ENCODE measurements at regions not wholly inside any gene's neighbourhood (a gene's known extent, or its start where the extent isn't known, plus 50 kb on each side); places are given as distances from the start of the nearest gene placed in this dataset.

GRCh38 chr10:111934931-111935330 is 248.6 kb downstream of the GPAM start:
- no peak for DNase-seq (ENCODE audit: low spot score)
- H3K4me3 Mint-ChIP-seq (ENCODE audit: low read depth) = no peak overlapping the region
- H3K9me3 Mint-ChIP-seq = no peaks in the 10 kb centered on the region

GRCh38 chr10:111936143-111936542 is 247.4 kb downstream of the GPAM start:
- intact Hi-C loops (cut with micrococcal nuclease) = no loop called here
- H3K9me3 Mint-ChIP-seq = no peaks in the 10 kb centered on the region
- no peak for DNase-seq (ENCODE audit: low spot score)
- no peaks in the 10 kb centered on the region for H3K36me3 Mint-ChIP-seq (ENCODE audit: low read depth)
- H3K4me3 Mint-ChIP-seq (ENCODE audit: low read depth) = no peak overlapping the region
- H3K4me1 Mint-ChIP-seq (ENCODE audit: low read depth) = no peaks in the 10 kb centered on the region
- no peak overlapping the region for H3K27ac Mint-ChIP-seq
- H3K27me3 Mint-ChIP-seq (ENCODE audit: low read depth) = no peaks in the 10 kb centered on the region

More at GRCh38 chr10:111934931-111935330, 248.6 kb downstream of the GPAM start:
- Mint-ChIP-seq H3K4me1 (ENCODE audit: low read depth) (no peaks in the 10 kb centered on the region), H3K27me3 (ENCODE audit: low read depth) (no peaks in the 10 kb centered on the region), H3K27ac (no peak overlapping the region), H3K36me3 (ENCODE audit: low read depth) (no peaks in the 10 kb centered on the region)
- intact Hi-C loops (cut with micrococcal nuclease) = no loop called here

GRCh38 chr10:111944331-111944730 is 239.2 kb downstream of the GPAM start:
- no peaks in the 10 kb centered on the region for H3K4me1 Mint-ChIP-seq (ENCODE audit: low read depth)
- no peak overlapping the region for H3K4me3 Mint-ChIP-seq (ENCODE audit: low read depth)
- DNase-seq (ENCODE audit: low spot score) = no peak
- intact Hi-C loops (cut with micrococcal nuclease) = no loop called here
- H3K27me3 Mint-ChIP-seq (ENCODE audit: low read depth) = no peaks in the 10 kb centered on the region
- H3K36me3 Mint-ChIP-seq (ENCODE audit: low read depth) = no peaks in the 10 kb centered on the region
- no peaks in the 10 kb centered on the region for H3K9me3 Mint-ChIP-seq
- H3K27ac Mint-ChIP-seq = no peak overlapping the region

GRCh38 chr10:111953949-111954348 is 229.6 kb downstream of the GPAM start:
- Mint-ChIP-seq H3K27me3 (ENCODE audit: low read depth) (no peaks in the 10 kb centered on the region), H3K36me3 (ENCODE audit: low read depth) (no peaks in the 10 kb centered on the region), H3K9me3 (peaks cover 13% of the 10 kb centered on the region), H3K27ac (no peak overlapping the region), H3K4me3 (ENCODE audit: low read depth) (no peak overlapping the region), H3K4me1 (ENCODE audit: low read depth) (no peaks in the 10 kb centered on the region)
- intact Hi-C loops (cut with micrococcal nuclease) = no loop called here
- DNase-seq (ENCODE audit: low spot score) = no peak

- Mint-ChIP-seq H3K4me1 (ENCODE audit: low read depth) (no peaks in the 10 kb centered on the region), H3K27me3 (ENCODE audit: low read depth) (no peaks in the 10 kb centered on the region), H3K27ac (no peak overlapping the region), H3K9me3 (peaks cover 13% of the 10 kb centered on the region), H3K4me3 (ENCODE audit: low read depth) (no peak overlapping the region), H3K36me3 (ENCODE audit: low read depth) (no peaks in the 10 kb centered on the region)
- DNase-seq (ENCODE audit: low spot score) = no peak
- intact Hi-C loops (cut with micrococcal nuclease) = no loop called here
Measured at GRCh38 chr10:111954386-111954785, 229.2 kb downstream of the GPAM start.

- Mint-ChIP-seq H3K27ac (no peak overlapping the region), H3K9me3 (peaks cover 13% of the 10 kb centered on the region), H3K4me1 (ENCODE audit: low read depth) (no peaks in the 10 kb centered on the region), H3K27me3 (ENCODE audit: low read depth) (no peaks in the 10 kb centered on the region), H3K4me3 (ENCODE audit: low read depth) (no peak overlapping the region), H3K36me3 (ENCODE audit: low read depth) (no peaks in the 10 kb centered on the region)
- no peak for DNase-seq (ENCODE audit: low spot score)
- intact Hi-C loops (cut with micrococcal nuclease) = no loop called here
Measured at GRCh38 chr10:111956841-111957240, 226.7 kb downstream of the GPAM start.

- H3K4me3 Mint-ChIP-seq (ENCODE audit: low read depth) = no peak overlapping the region
- DNase-seq (ENCODE audit: low spot score) = no peak
- H3K27ac Mint-ChIP-seq = no peak overlapping the region
- no peaks in the 10 kb centered on the region for H3K9me3 Mint-ChIP-seq
- H3K27me3 Mint-ChIP-seq (ENCODE audit: low read depth) = no peaks in the 10 kb centered on the region
- intact Hi-C loops (cut with micrococcal nuclease) = no loop called here
- H3K4me1 Mint-ChIP-seq (ENCODE audit: low read depth) = no peaks in the 10 kb centered on the region
- H3K36me3 Mint-ChIP-seq (ENCODE audit: low read depth) = no peaks in the 10 kb centered on the region
Measured at GRCh38 chr10:111962951-111963350, 220.6 kb downstream of the GPAM start.

- Mint-ChIP-seq H3K4me1 (ENCODE audit: low read depth) (no peaks in the 10 kb centered on the region), H3K9me3 (no peaks in the 10 kb centered on the region), H3K4me3 (ENCODE audit: low read depth) (no peak overlapping the region), H3K27ac (no peak overlapping the region), H3K36me3 (ENCODE audit: low read depth) (no peaks in the 10 kb centered on the region), H3K27me3 (ENCODE audit: low read depth) (no peaks in the 10 kb centered on the region)
- intact Hi-C loops (cut with micrococcal nuclease) = no loop called here
- no peak for DNase-seq (ENCODE audit: low spot score)
Measured at GRCh38 chr10:111967116-111967515, 216.4 kb downstream of the GPAM start.

- no peak for DNase-seq (ENCODE audit: low spot score)
- no peak overlapping the region for H3K4me3 Mint-ChIP-seq (ENCODE audit: low read depth)
- intact Hi-C loops (cut with micrococcal nuclease) = no loop called here
- H3K27ac Mint-ChIP-seq = no peak overlapping the region
- no peaks in the 10 kb centered on the region for H3K9me3 Mint-ChIP-seq
- H3K4me1 Mint-ChIP-seq (ENCODE audit: low read depth) = no peaks in the 10 kb centered on the region
- no peaks in the 10 kb centered on the region for H3K36me3 Mint-ChIP-seq (ENCODE audit: low read depth)
- no peaks in the 10 kb centered on the region for H3K27me3 Mint-ChIP-seq (ENCODE audit: low read depth)
Measured at GRCh38 chr10:111967547-111967946, 216.0 kb downstream of the GPAM start.

- Mint-ChIP-seq H3K27ac (no peak overlapping the region), H3K4me1 (ENCODE audit: low read depth) (no peaks in the 10 kb centered on the region), H3K36me3 (ENCODE audit: low read depth) (no peaks in the 10 kb centered on the region), H3K27me3 (ENCODE audit: low read depth) (no peaks in the 10 kb centered on the region), H3K4me3 (ENCODE audit: low read depth) (no peak overlapping the region), H3K9me3 (no peaks in the 10 kb centered on the region)
- no peak for DNase-seq (ENCODE audit: low spot score)
- intact Hi-C loops (cut with micrococcal nuclease) = no loop called here
Measured at GRCh38 chr10:111968647-111969046, 214.9 kb downstream of the GPAM start.

- intact Hi-C loops (cut with micrococcal nuclease) = no loop called here
- no peaks in the 10 kb centered on the region for H3K36me3 Mint-ChIP-seq (ENCODE audit: low read depth)
Measured at GRCh38 chr10:111970111-111970510, 213.5 kb downstream of the GPAM start.

GRCh38 chr10:111972109-111972508 is 211.5 kb downstream of the GPAM start:
- no peak overlapping the region for H3K27ac Mint-ChIP-seq
- no peaks in the 10 kb centered on the region for H3K27me3 Mint-ChIP-seq (ENCODE audit: low read depth)
- no peak overlapping the region for H3K4me3 Mint-ChIP-seq (ENCODE audit: low read depth)
- intact Hi-C loops (cut with micrococcal nuclease) = no loop called here
- H3K36me3 Mint-ChIP-seq (ENCODE audit: low read depth) = no peaks in the 10 kb centered on the region
- DNase-seq (ENCODE audit: low spot score) = no peak
- H3K4me1 Mint-ChIP-seq (ENCODE audit: low read depth) = no peaks in the 10 kb centered on the region
- H3K9me3 Mint-ChIP-seq = no peaks in the 10 kb centered on the region

More at GRCh38 chr10:111970111-111970510, 213.5 kb downstream of the GPAM start:
- Mint-ChIP-seq H3K27me3 (ENCODE audit: low read depth) (no peaks in the 10 kb centered on the region), H3K4me3 (ENCODE audit: low read depth) (no peak overlapping the region), H3K9me3 (no peaks in the 10 kb centered on the region), H3K4me1 (ENCODE audit: low read depth) (no peaks in the 10 kb centered on the region), H3K27ac (no peak overlapping the region)
- DNase-seq (ENCODE audit: low spot score) = no peak

- Mint-ChIP-seq H3K27me3 (ENCODE audit: low read depth) (no peaks in the 10 kb centered on the region), H3K9me3 (no peaks in the 10 kb centered on the region), H3K27ac (no peak overlapping the region), H3K36me3 (ENCODE audit: low read depth) (no peaks in the 10 kb centered on the region), H3K4me1 (ENCODE audit: low read depth) (no peaks in the 10 kb centered on the region), H3K4me3 (ENCODE audit: low read depth) (no peak overlapping the region)
- intact Hi-C loops (cut with micrococcal nuclease) = no loop called here
- no peak for DNase-seq (ENCODE audit: low spot score)
Measured at GRCh38 chr10:111973306-111973705, 210.3 kb downstream of the GPAM start.

- no peak overlapping the region for H3K27ac Mint-ChIP-seq
- H3K27me3 Mint-ChIP-seq (ENCODE audit: low read depth) = no peaks in the 10 kb centered on the region
- H3K9me3 Mint-ChIP-seq = no peaks in the 10 kb centered on the region
- H3K4me1 Mint-ChIP-seq (ENCODE audit: low read depth) = no peaks in the 10 kb centered on the region
- no peak for DNase-seq (ENCODE audit: low spot score)
- intact Hi-C loops (cut with micrococcal nuclease) = no loop called here
- H3K4me3 Mint-ChIP-seq (ENCODE audit: low read depth) = no peak overlapping the region
- H3K36me3 Mint-ChIP-seq (ENCODE audit: low read depth) = no peaks in the 10 kb centered on the region
Measured at GRCh38 chr10:111973826-111974225, 209.7 kb downstream of the GPAM start.

All from activated T-helper 2 cell treated with anti-CD3 and anti-CD28 coated beads, Interferon-gamma antibody, Interleukin-2, Interleukin-4, amounts not matched to agents 10 μg/mL and 5 μg/mL and 100 μg/mL, durations not matched to agents 14 hours and 24 hours and 36 hours (primary cell).